CD4-positive, alpha-beta T cell (primary cell): ENCODE measurements at regions not wholly inside any gene's neighbourhood (a gene's known extent, or its start where the extent isn't known, plus 50 kb on each side); places are given as distances from the start of the nearest gene placed in this dataset.

ENCODE experiments used
- ATAC-seq: fragments of 200-7000 bp; cut with Tn5 transposase; one replicate; pipeline ENCODE4 v1.10.0; 2022; ENCODE audit warnings: mild to moderate bottlenecking; ENCODE audit not compliant: poor library complexity
- CTCF ChIA-PET: fragments of 350-600 bp; sonication (Branson Sonifier 250); formaldehyde crosslinking; loops from one replicate; lab custom pipeline; 2021; ENCODE audit warnings: antibody characterized with exemption, inconsistent platforms; lab: Charles Lee
- POLR2A ChIA-PET: fragments of 350-600 bp; sonication (Branson Sonifier 250); formaldehyde crosslinking; loops from one replicate; lab custom pipeline; 2021; ENCODE audit warnings: antibody characterized with exemption, inconsistent platforms; lab: Charles Lee
- DNase-seq, 14 experiments: peaks; one replicate each; pipeline ENCODE4 v3.0.0-alpha.2; 2013 to 2020; ENCODE audit warnings: mixed read lengths in 2 of 14
- H3K27ac ChIP-seq, 2 donors: one replicate each; pipeline versions ENCODE4 v1.5.1 to v1.7.0; 2013; ENCODE audit warnings: low read length in 2 of 2, low read depth in 1 of 2, mild to moderate bottlenecking in 1 of 2
- H3K27me3 ChIP-seq, 2 experiments: 1 replicate in 1 of 2; 2 replicates in 1 of 2; pipeline versions ENCODE4 v1.6.1 to v1.7.0; 2013; ENCODE audit warnings: low read length in 2 of 2, control low read depth in 1 of 2, mild to moderate bottlenecking in 1 of 2, moderate library complexity in 1 of 2; ENCODE audit not compliant: insufficient read depth in 2 of 2, control insufficient read depth in 1 of 2
- H3K36me3 ChIP-seq: one replicate; pipeline ENCODE4 v1.6.1; 2013; ENCODE audit warnings: low read length, control low read depth; ENCODE audit not compliant: insufficient read depth
- H3K4me1 ChIP-seq: one replicate; pipeline ENCODE4 v1.6.1; 2013; ENCODE audit warnings: low read length, control low read depth; ENCODE audit not compliant: insufficient read depth
- H3K4me3 ChIP-seq: one replicate; pipeline ENCODE4 v1.5.1; 2013; ENCODE audit warnings: mild to moderate bottlenecking, low read length, moderate library complexity
- H3K9me3 ChIP-seq, 2 experiments: 1 replicate in 1 of 2; 2 replicates in 1 of 2; pipeline versions ENCODE4 v1.6.1 to v1.7.0; 2013; ENCODE audit warnings: low read length in 2 of 2, mild to moderate bottlenecking in 2 of 2, control low read depth in 1 of 2, moderate library complexity in 1 of 2; ENCODE audit not compliant: control insufficient read depth in 1 of 2, insufficient read depth in 1 of 2
- H3K27ac Mint-ChIP-seq: one replicate; pipeline ENCODE4 v1.8.0; 2020; ENCODE audit warnings: mixed read lengths
- H3K27me3 Mint-ChIP-seq: one replicate; pipeline ENCODE4 v1.8.0; 2021; ENCODE audit warnings: mixed read lengths
- H3K36me3 Mint-ChIP-seq: one replicate; pipeline ENCODE4 v1.8.0; 2021; ENCODE audit warnings: low read depth, mixed read lengths
- H3K4me1 Mint-ChIP-seq: one replicate; pipeline ENCODE4 v1.8.0; 2021; ENCODE audit warnings: low read depth, mixed read lengths
- H3K4me3 Mint-ChIP-seq: one replicate; pipeline ENCODE4 v1.8.0; 2020; ENCODE audit warnings: mild to moderate bottlenecking, mixed read lengths
- H3K9me3 Mint-ChIP-seq: one replicate; pipeline ENCODE4 v1.8.0; 2020; ENCODE audit warnings: mixed read lengths
- CTCF ChIP-seq: fragments of 200-600 bp; IDR thresholded peaks from one replicate; pipeline ENCODE4 v1.8.0; 2022; ENCODE audit warnings: antibody characterized with exemption, mild to moderate bottlenecking
- intact Hi-C, 2 experiments: fragments of 100-400 bp; cut with DNase I in 1 of 2; cut with micrococcal nuclease in 1 of 2; formaldehyde crosslinking; loops; one replicate each; pipeline versions ENCODE4 v1.15.1 to v1.9.0; 2023 to 2025; cut with DNase I, micrococcal nuclease

- no peak for TF ChIP-seq CTCF
- ChIA-PET POLR2A (no interaction called here), CTCF (no interaction called here)
- H3K36me3 ChIP-seq: no peaks in the 10 kb centered on the region
- ATAC-seq: no peak
- H3K27me3 Mint-ChIP-seq: no peaks in the 10 kb centered on the region
- H3K4me3 Mint-ChIP-seq: no peak overlapping the region
- no peak overlapping the region for H3K27ac Mint-ChIP-seq
- no peaks in the 10 kb centered on the region for H3K9me3 ChIP-seq
- no peaks in the 10 kb centered on the region for H3K9me3 Mint-ChIP-seq
- H3K27ac ChIP-seq: no peak overlapping the region
- no peaks in the 10 kb centered on the region for H3K4me1 Mint-ChIP-seq
- no peaks in the 10 kb centered on the region for H3K4me1 ChIP-seq
- no peak overlapping the region for H3K4me3 ChIP-seq
- DNase-seq: no peak
- H3K27me3 ChIP-seq: peaks cover 0 to 2% of the 10 kb centered on the region in 2 experiments
- intact Hi-C loops: no loop called here
- no peaks in the 10 kb centered on the region for H3K36me3 Mint-ChIP-seq
Observed at GRCh38 chr10:78627254-78627795, 441.4 kb upstream of the ZMIZ1 start.

- DNase-seq (no peak), ATAC-seq (no peak)
- H3K36me3 Mint-ChIP-seq: no peaks in the 10 kb centered on the region
- H3K9me3 ChIP-seq: no peaks in the 10 kb centered on the region
- no peak overlapping the region for H3K4me3 ChIP-seq
- no peaks in the 10 kb centered on the region for H3K4me1 ChIP-seq
- no peaks in the 10 kb centered on the region for H3K9me3 Mint-ChIP-seq
- no peaks in the 10 kb centered on the region for H3K27me3 Mint-ChIP-seq
- no peaks in the 10 kb centered on the region for H3K36me3 ChIP-seq
- H3K27ac ChIP-seq: no peak overlapping the region
- no peak for TF ChIP-seq CTCF
- H3K4me3 Mint-ChIP-seq: no peak overlapping the region
- H3K27me3 ChIP-seq: peaks cover 0 to 2% of the 10 kb centered on the region in 2 experiments
- intact Hi-C loops: no loop called here
- H3K4me1 Mint-ChIP-seq: no peaks in the 10 kb centered on the region
- no peak overlapping the region for H3K27ac Mint-ChIP-seq
- ChIA-PET POLR2A (no interaction called here), CTCF (no interaction called here)
Observed at GRCh38 chr10:78628976-78629375, 439.8 kb upstream of the ZMIZ1 start.

- Histone ChIP-seq H3K27ac (no peak overlapping the region), H3K4me1 (no peaks in the 10 kb centered on the region), H3K9me3 (no peaks in the 10 kb centered on the region), H3K36me3 (no peaks in the 10 kb centered on the region), H3K27me3 (peaks cover 0 to 1% of the 10 kb centered on the region in 2 experiments), H3K4me3 (no peak overlapping the region)
- intact Hi-C loops: no loop called here
- ATAC-seq: no peak
- Mint-ChIP-seq H3K36me3 (no peaks in the 10 kb centered on the region), H3K9me3 (no peaks in the 10 kb centered on the region), H3K27me3 (peaks cover 4% of the 10 kb centered on the region), H3K27ac (no peak overlapping the region), H3K4me1 (no peaks in the 10 kb centered on the region), H3K4me3 (no peak overlapping the region)
- no peak for DNase-seq
- ChIA-PET CTCF (no interaction called here), POLR2A (no interaction called here)
- no peak for TF ChIP-seq CTCF
Observed at GRCh38 chr10:78629773-78630172, 439.0 kb upstream of the ZMIZ1 start.
